SK-N-SH (cell line): ENCODE measurements at regions not wholly inside any gene's neighbourhood (a gene's known extent, or its start where the extent isn't known, plus 50 kb on each side); places are given as distances from the start of the nearest gene placed in this dataset.

ENCODE experiments used
- CTCF ChIA-PET: fragments of 300-600, 350-600 bp; formaldehyde crosslinking; extraction: SDS; loops from one replicate; lab custom pipeline; 2021; lab: Yijun Ruan, JAX
- POLR2A ChIA-PET: fragments of 350-600 bp; sonication (Branson Sonifier 250); formaldehyde crosslinking; extraction: SDS; loops from one replicate; lab custom pipeline; 2020; ENCODE audit warnings: antibody characterized with exemption, inconsistent platforms; lab: Yijun Ruan, JAX
- DNase-seq: peaks from one replicate; pipeline ENCODE4 v3.0.0; 2012
- H2AFZ ChIP-seq: fragments of 200-600 bp; sonication (generic); 2 replicates; pipeline ENCODE4 v1.8.1; 2016; ENCODE audit warnings: antibody characterized with exemption, mild to moderate bottlenecking, low read depth
- H3F3A ChIP-seq: fragments of 200-600 bp; sonication (generic); replicated peaks from 2 replicates; pipeline ENCODE3; 2016; ENCODE audit warnings: antibody characterized with exemption, mild to moderate bottlenecking; ENCODE audit not compliant: insufficient read depth
- H3K27ac ChIP-seq, 2 experiments: fragments of 200-500 bp in 1 of 2; fragments of 200-600 bp in 1 of 2; sonication (Bioruptor generic) in 1 of 2; sonication (generic), shearing (Covaris generic) in 1 of 2; 2 replicates each; pipeline versions ENCODE4 v1.5.1 to v1.6.1; 2014 to 2016; ENCODE audit warnings: low read depth in 2 of 2, inconsistent platforms in 1 of 2, low read length in 1 of 2, mild to moderate bottlenecking in 1 of 2, mixed read lengths in 1 of 2
- H3K27me3 ChIP-seq: fragments of 200-600 bp; sonication (generic), shearing (Covaris generic); 2 replicates; pipeline ENCODE4 v1.6.1; 2016; ENCODE audit warnings: mixed run types; ENCODE audit not compliant: insufficient read depth
- H3K36me3 ChIP-seq, 2 experiments: fragments of 200-500 bp in 1 of 2; fragments of 200-600 bp in 1 of 2; sonication (Bioruptor generic) in 1 of 2; sonication (generic) in 1 of 2; replicated peaks in 1 of 2; 2 replicates each; pipeline versions ENCODE3 to v1.5.1; 2014 to 2016; ENCODE audit warnings: low read length in 1 of 2, mild to moderate bottlenecking in 1 of 2; ENCODE audit not compliant: insufficient read depth in 2 of 2, control insufficient read depth in 1 of 2
- H3K4me1 ChIP-seq, 2 experiments: fragments of 200-500 bp in 1 of 2; fragments of 200-600 bp in 1 of 2; sonication (Bioruptor generic) in 1 of 2; sonication (generic), shearing (Covaris generic) in 1 of 2; 2 replicates each; pipeline versions ENCODE4 v1.5.1 to v1.6.1; 2014 to 2016; ENCODE audit warnings: low read depth in 1 of 2, low read length in 1 of 2, mixed run types in 1 of 2; ENCODE audit not compliant: insufficient read depth in 2 of 2, control insufficient read depth in 1 of 2
- H3K4me2 ChIP-seq: fragments of 200-600 bp; sonication (generic), shearing (Covaris generic); 2 replicates; pipeline ENCODE4 v1.6.1; 2017; ENCODE audit warnings: mixed run types
- H3K4me3 ChIP-seq, 2 experiments: fragments of 200-500 bp in 1 of 2; fragments of 200-600 bp in 1 of 2; sonication (Bioruptor generic) in 1 of 2; sonication (generic), shearing (Covaris generic) in 1 of 2; 2 replicates each; pipeline versions ENCODE4 v1.5.1 to v1.8.1; 2014 to 2016; ENCODE audit warnings: low read depth in 2 of 2, inconsistent platforms in 1 of 2, low read length in 1 of 2, mild to moderate bottlenecking in 1 of 2, mixed read lengths in 1 of 2, moderate library complexity in 1 of 2
- H3K79me2 ChIP-seq: fragments of 200-600 bp; sonication (generic); 2 replicates; pipeline ENCODE4 v1.8.1; 2017; ENCODE audit warnings: mild to moderate bottlenecking; ENCODE audit not compliant: insufficient read depth
- H3K9ac ChIP-seq: fragments of 200-600 bp; sonication (generic); 2 replicates; pipeline ENCODE4 v1.6.1; 2017; ENCODE audit warnings: mixed run types
- H3K9me2 ChIP-seq: fragments of 200-600 bp; sonication (generic); 2 replicates; pipeline ENCODE4 v1.6.1; 2017; ENCODE audit warnings: mixed run types
- H3K9me3 ChIP-seq: fragments of 200-600 bp; sonication (generic); 2 replicates; pipeline ENCODE4 v1.6.1; 2017; ENCODE audit warnings: mixed run types, mild to moderate bottlenecking, moderate library complexity
- H4K20me1 ChIP-seq: fragments of 200-600 bp; sonication (generic); 2 replicates; pipeline ENCODE4 v1.6.1; 2017; ENCODE audit warnings: mild to moderate bottlenecking, mixed run types; ENCODE audit not compliant: insufficient read depth
- ELF1 ChIP-seq: IDR thresholded peaks from 2 replicates; pipeline ENCODE4 v1.4.0; 2012
- EP300 ChIP-seq, 2 experiments: IDR thresholded peaks; 2 replicates each; pipeline versions ENCODE4 v1.4.0 to v1.6.1; 2012; ENCODE audit warnings: borderline replicate concordance in 1 of 2, low read depth in 1 of 2, low read length in 1 of 2
- EZH2phosphoT487 ChIP-seq: fragments of 200-600 bp; sonication (generic); IDR thresholded peaks from 2 replicates; pipeline ENCODE4 v1.6.1; 2017; ENCODE audit warnings: low read depth, mixed run types, mild to moderate bottlenecking, antibody characterized with exemption, moderate library complexity, borderline replicate concordance
- FOXJ3 ChIP-seq: sonication (generic); formaldehyde crosslinking; IDR thresholded peaks from 2 replicates; pipeline ENCODE4 v1.5.1; 2020; ENCODE audit warnings: mild to moderate bottlenecking, missing genetic modification reagents
- JUND ChIP-seq: IDR thresholded peaks from 2 replicates; pipeline ENCODE4 v1.4.0; 2012
- MAX ChIP-seq: IDR thresholded peaks from 2 replicates; pipeline ENCODE4 v1.4.0; 2012; ENCODE audit warnings: low read depth
- MEF2A ChIP-seq: IDR thresholded peaks from 2 replicates; pipeline ENCODE4 v1.4.0; 2012; ENCODE audit warnings: low read depth, borderline replicate concordance
- NRF1 ChIP-seq: IDR thresholded peaks from 2 replicates; pipeline ENCODE4 v1.6.1; 2012; ENCODE audit warnings: low read depth, mild to moderate bottlenecking, low read length
- RCOR1 ChIP-seq: fragments of 150-350 bp; IDR thresholded peaks from 2 replicates; pipeline ENCODE4 v1.6.1; 2017; ENCODE audit warnings: antibody characterized with exemption, low read length
- SIN3A ChIP-seq: IDR thresholded peaks from 2 replicates; pipeline ENCODE4 v1.6.1; 2012; ENCODE audit warnings: low read depth, mild to moderate bottlenecking, low read length, moderate library complexity, borderline replicate concordance
- SMC3 ChIP-seq: IDR thresholded peaks from 2 replicates; pipeline ENCODE4 v1.6.1; 2012; ENCODE audit warnings: low read depth, low read length, improper control_type of control experiment
- TAF1 ChIP-seq: IDR thresholded peaks from 2 replicates; pipeline ENCODE4 v1.6.1; 2012; ENCODE audit warnings: low read depth, mild to moderate bottlenecking, low read length, moderate library complexity, borderline replicate concordance
- TCF12 ChIP-seq: IDR thresholded peaks from 2 replicates; pipeline ENCODE4 v1.4.0; 2012
- TEAD4 ChIP-seq: IDR thresholded peaks from 2 replicates; pipeline ENCODE4 v1.4.0; 2012; ENCODE audit warnings: mild to moderate bottlenecking, borderline replicate concordance; ENCODE audit not compliant: insufficient read depth
- YY1 ChIP-seq: IDR thresholded peaks from 2 replicates; pipeline ENCODE4 v1.4.0; 2012; ENCODE audit warnings: low read depth, mild to moderate bottlenecking
- whole genome bisulfite sequencing: methylation state at CpG from one replicate; pipeline ENCODE4 v1.1.6; 2017; ENCODE audit warnings: low lambda C conversion rate; 5-methylcytosine and 5-hydroxymethylcytosine counted together
- TF ChIP-seq, protein P1 (sequence below): fragments of 150-350 bp; IDR thresholded peaks from 2 replicates; pipeline ENCODE4 v1.6.1; 2017; ENCODE audit warnings: antibody characterized with exemption, low read length, low read depth, borderline replicate concordance
- TF ChIP-seq, protein P2 (sequence below): fragments of 200-600 bp; sonication (generic); IDR thresholded peaks from 2 replicates; pipeline ENCODE4 v1.6.1; 2017; ENCODE audit warnings: antibody characterized with exemption, mild to moderate bottlenecking, moderate library complexity
- TF ChIP-seq, protein P3 (sequence below): fragments of 150-350 bp; IDR thresholded peaks from 2 replicates; pipeline ENCODE4 v1.6.1; 2016; ENCODE audit warnings: mild to moderate bottlenecking, low read depth, low read length
- TF ChIP-seq, protein P4 (sequence below): IDR thresholded peaks from 2 replicates; pipeline ENCODE4 v1.6.1; 2012; ENCODE audit warnings: mild to moderate bottlenecking, low read depth, low read length, moderate library complexity

DNA sequence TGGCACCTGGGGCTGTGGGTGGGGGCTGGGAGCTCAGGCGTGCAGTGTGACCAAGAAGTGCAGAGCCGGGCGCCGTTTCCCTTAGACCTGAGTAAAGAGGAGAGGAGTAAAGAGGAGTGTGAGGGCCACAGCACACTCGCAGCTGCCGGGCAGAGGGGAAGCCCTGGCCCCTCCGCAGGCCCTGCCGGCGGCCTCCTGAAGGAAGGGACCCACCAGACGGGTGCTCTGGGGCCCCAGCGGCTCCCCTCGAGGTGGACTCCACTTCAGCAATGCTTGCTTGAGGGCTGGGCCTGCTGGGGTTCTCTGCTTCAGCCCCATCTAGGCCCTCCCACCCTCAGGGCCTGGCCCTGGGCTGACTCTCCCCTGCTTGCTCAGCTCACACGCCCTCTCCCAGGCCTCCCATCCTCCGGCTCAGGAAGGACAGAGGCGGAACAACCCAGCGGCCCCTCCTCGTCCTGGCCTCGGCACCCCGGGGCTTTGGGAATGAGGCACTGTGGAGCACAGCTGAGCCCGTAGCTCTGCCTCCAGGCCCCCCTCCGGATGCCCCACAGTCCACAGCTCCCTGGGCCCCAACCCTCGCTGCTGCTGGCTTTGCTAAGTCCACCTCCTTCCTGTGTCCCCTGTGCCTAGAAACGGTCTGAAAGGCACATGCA is 1198.7 kb downstream of the BRD1 start:
- Histone ChIP-seq H3K27me3 (no peaks in the 10 kb centered on the region; the same call in 1 of the 2 replicates), H2AFZ (no peak overlapping the region), H3K27ac (no peak overlapping the region), H3K9me2 (no peaks in the 10 kb centered on the region), H3K4me2 (no peak overlapping the region), H3K4me3 (no peak overlapping the region), H4K20me1 (no peaks in the 10 kb centered on the region), H3K9me3 (no peaks in the 10 kb centered on the region), H3K36me3 (no peaks in the 10 kb centered on the region), H3K9ac (no peak overlapping the region), H3K4me1 (peaks cover 0 to 28% of the 10 kb centered on the region in 2 experiments; a peak in 1 of 4 replicates), H3F3A (no peaks in the 10 kb centered on the region), H3K79me2 (no peaks in the 10 kb centered on the region)
- POLR2A ChIA-PET: no interaction called here
- 53% methylated on average over 13 of the region's 23 CpGs for WGBS
- CTCF ChIA-PET: interaction anchor here (1.2 kb wide), 1 partner anchor 11 kb away, joined by 4 read pairs; no protein-coding TSS in a partner anchor
- TF ChIP-seq EP300 (IDR thresholded peaks at IDR 0.05; ENCODE audit: borderline replicate concordance in 1 of 2, low read depth in 1 of 2, low read length in 1 of 2): no peak
- TF ChIP-seq NRF1: no peak
- no peak for TF ChIP-seq FOXJ3 (CRISPR knock-in tag)
- TF ChIP-seq, protein P1, sequence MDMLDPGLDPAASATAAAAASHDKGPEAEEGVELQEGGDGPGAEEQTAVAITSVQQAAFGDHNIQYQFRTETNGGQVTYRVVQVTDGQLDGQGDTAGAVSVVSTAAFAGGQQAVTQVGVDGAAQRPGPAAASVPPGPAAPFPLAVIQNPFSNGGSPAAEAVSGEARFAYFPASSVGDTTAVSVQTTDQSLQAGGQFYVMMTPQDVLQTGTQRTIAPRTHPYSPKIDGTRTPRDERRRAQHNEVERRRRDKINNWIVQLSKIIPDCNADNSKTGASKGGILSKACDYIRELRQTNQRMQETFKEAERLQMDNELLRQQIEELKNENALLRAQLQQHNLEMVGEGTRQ: no peak
- TF ChIP-seq TCF12: no peak
- no peak for TF ChIP-seq MEF2A
- no peak for TF ChIP-seq TAF1
- no peak for TF ChIP-seq ELF1
- TF ChIP-seq JUND: no peak
- TF ChIP-seq RCOR1: no peak
- TF ChIP-seq, protein P2, sequence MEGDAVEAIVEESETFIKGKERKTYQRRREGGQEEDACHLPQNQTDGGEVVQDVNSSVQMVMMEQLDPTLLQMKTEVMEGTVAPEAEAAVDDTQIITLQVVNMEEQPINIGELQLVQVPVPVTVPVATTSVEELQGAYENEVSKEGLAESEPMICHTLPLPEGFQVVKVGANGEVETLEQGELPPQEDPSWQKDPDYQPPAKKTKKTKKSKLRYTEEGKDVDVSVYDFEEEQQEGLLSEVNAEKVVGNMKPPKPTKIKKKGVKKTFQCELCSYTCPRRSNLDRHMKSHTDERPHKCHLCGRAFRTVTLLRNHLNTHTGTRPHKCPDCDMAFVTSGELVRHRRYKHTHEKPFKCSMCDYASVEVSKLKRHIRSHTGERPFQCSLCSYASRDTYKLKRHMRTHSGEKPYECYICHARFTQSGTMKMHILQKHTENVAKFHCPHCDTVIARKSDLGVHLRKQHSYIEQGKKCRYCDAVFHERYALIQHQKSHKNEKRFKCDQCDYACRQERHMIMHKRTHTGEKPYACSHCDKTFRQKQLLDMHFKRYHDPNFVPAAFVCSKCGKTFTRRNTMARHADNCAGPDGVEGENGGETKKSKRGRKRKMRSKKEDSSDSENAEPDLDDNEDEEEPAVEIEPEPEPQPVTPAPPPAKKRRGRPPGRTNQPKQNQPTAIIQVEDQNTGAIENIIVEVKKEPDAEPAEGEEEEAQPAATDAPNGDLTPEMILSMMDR: no peak
- no peak for TF ChIP-seq YY1
- TF ChIP-seq SMC3: no peak
- TF ChIP-seq MAX: no peak
- TF ChIP-seq SIN3A: no peak
- TF ChIP-seq, protein P3, sequence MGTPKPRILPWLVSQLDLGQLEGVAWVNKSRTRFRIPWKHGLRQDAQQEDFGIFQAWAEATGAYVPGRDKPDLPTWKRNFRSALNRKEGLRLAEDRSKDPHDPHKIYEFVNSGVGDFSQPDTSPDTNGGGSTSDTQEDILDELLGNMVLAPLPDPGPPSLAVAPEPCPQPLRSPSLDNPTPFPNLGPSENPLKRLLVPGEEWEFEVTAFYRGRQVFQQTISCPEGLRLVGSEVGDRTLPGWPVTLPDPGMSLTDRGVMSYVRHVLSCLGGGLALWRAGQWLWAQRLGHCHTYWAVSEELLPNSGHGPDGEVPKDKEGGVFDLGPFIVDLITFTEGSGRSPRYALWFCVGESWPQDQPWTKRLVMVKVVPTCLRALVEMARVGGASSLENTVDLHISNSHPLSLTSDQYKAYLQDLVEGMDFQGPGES: no peak
- no peak for TF ChIP-seq TEAD4
- TF ChIP-seq, protein P4, sequence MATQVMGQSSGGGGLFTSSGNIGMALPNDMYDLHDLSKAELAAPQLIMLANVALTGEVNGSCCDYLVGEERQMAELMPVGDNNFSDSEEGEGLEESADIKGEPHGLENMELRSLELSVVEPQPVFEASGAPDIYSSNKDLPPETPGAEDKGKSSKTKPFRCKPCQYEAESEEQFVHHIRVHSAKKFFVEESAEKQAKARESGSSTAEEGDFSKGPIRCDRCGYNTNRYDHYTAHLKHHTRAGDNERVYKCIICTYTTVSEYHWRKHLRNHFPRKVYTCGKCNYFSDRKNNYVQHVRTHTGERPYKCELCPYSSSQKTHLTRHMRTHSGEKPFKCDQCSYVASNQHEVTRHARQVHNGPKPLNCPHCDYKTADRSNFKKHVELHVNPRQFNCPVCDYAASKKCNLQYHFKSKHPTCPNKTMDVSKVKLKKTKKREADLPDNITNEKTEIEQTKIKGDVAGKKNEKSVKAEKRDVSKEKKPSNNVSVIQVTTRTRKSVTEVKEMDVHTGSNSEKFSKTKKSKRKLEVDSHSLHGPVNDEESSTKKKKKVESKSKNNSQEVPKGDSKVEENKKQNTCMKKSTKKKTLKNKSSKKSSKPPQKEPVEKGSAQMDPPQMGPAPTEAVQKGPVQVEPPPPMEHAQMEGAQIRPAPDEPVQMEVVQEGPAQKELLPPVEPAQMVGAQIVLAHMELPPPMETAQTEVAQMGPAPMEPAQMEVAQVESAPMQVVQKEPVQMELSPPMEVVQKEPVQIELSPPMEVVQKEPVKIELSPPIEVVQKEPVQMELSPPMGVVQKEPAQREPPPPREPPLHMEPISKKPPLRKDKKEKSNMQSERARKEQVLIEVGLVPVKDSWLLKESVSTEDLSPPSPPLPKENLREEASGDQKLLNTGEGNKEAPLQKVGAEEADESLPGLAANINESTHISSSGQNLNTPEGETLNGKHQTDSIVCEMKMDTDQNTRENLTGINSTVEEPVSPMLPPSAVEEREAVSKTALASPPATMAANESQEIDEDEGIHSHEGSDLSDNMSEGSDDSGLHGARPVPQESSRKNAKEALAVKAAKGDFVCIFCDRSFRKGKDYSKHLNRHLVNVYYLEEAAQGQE: no peak
- TF ChIP-seq EZH2phosphoT487: no peak
- DNase-seq: no peak
